GM12878 (cell line): ENCODE measurements at regions not wholly inside any gene's neighbourhood (a gene's known extent, or its start where the extent isn't known, plus 50 kb on each side); places are given as distances from the start of the nearest gene placed in this dataset.

Source experiments
- ATAC-seq: fragments of 200-7000 bp; cut with Tn5 transposase; 3 replicates; pipeline ENCODE4 v1.9.1; 2020; ENCODE audit warnings: mild to moderate bottlenecking, moderate library complexity
- BruUV-seq: library from RNA; stranded (reverse); fragments of 400-500 nt; replicated peaks from 2 replicates; lab custom pipeline; 2021; lab: Mats Ljungman, UMichigan
- CTCF ChIA-PET: fragments of 300-600 bp; sonication (Branson Sonifier 250); formaldehyde crosslinking; extraction: SDS; loops from one replicate; lab custom pipeline; 2021; ENCODE audit warnings: inconsistent platforms; lab: Yijun Ruan, JAX
- POLR2A ChIA-PET: fragments of 350-600 bp; formaldehyde crosslinking; extraction: SDS; loops from one replicate; lab custom pipeline; 2021; ENCODE audit warnings: inconsistent platforms; lab: Charles Lee
- RAD21 ChIA-PET: fragments of 300-600 bp; sonication (Branson Sonifier 250); formaldehyde crosslinking; loops from one replicate; lab custom pipeline; 2023; ENCODE audit warnings: antibody characterized with exemption; ENCODE audit not compliant: unreplicated experiment; lab: Charles Lee
- SMC1A ChIA-PET: fragments of 300-600 bp; sonication (Branson Sonifier 250); formaldehyde crosslinking; loops from one replicate; lab custom pipeline; 2023; ENCODE audit not compliant: unreplicated experiment, uncharacterized antibody; lab: Charles Lee
- DNase-seq: peaks from one replicate; pipeline ENCODE4 v3.0.0-alpha.2; 2011; ENCODE audit warnings: low read depth, low spot score
- FAIRE-seq: peaks from 3 replicates; lab custom pipeline; 2011; peaks lifted over from hg19 to GRCh38; lab: Jason Lieb, UNC
- H2AFZ ChIP-seq: 2 replicates; pipeline ENCODE4 v1.6.0; 2011; ENCODE audit warnings: low read depth, low read length, control low read depth; ENCODE audit not compliant: control insufficient read depth
- H3K27ac ChIP-seq: 2 replicates; pipeline ENCODE4 v1.5.1; 2011; ENCODE audit warnings: control low read depth; ENCODE audit not compliant: control insufficient read depth, insufficient read depth
- H3K27me3 ChIP-seq, 2 experiments: replicated peaks in 1 of 2; 2 replicates each; pipeline versions ENCODE4 v1.6.0 to v1.6.1; 2011; ENCODE audit warnings: low read length in 1 of 2; ENCODE audit not compliant: control insufficient read depth in 2 of 2, insufficient read depth in 2 of 2
- H3K36me3 ChIP-seq, 2 experiments: 2 replicates each; pipeline ENCODE4 v1.5.1; 2011; ENCODE audit warnings: low read length in 1 of 2; ENCODE audit not compliant: control insufficient read depth in 2 of 2, insufficient read depth in 2 of 2
- H3K4me1 ChIP-seq: 2 replicates; pipeline ENCODE4 v1.6.1; 2011; ENCODE audit warnings: mild to moderate bottlenecking, low read length, moderate library complexity, mixed read lengths; ENCODE audit not compliant: control insufficient read depth, insufficient read depth
- H3K4me2 ChIP-seq: 2 replicates; pipeline ENCODE4 v1.6.0; 2011; ENCODE audit warnings: control low read depth; ENCODE audit not compliant: control insufficient read depth, insufficient read depth
- H3K4me3 ChIP-seq: fragments of 200-600 bp; sonication (generic); 2 replicates; pipeline ENCODE4 v1.5.1; 2016
- H3K79me2 ChIP-seq: 2 replicates; pipeline ENCODE4 v1.6.0; 2011; ENCODE audit warnings: low read length; ENCODE audit not compliant: control insufficient read depth, insufficient read depth
- H3K9ac ChIP-seq: 2 replicates; pipeline ENCODE4 v1.8.0; 2011; ENCODE audit warnings: low read length, control low read depth, mixed read lengths; ENCODE audit not compliant: control insufficient read depth, insufficient read depth
- H3K9me3 ChIP-seq: replicated peaks from 3 replicates; pipeline ENCODE4 v1.5.1; 2011; ENCODE audit warnings: mild to moderate bottlenecking, low read length; ENCODE audit not compliant: control insufficient read depth, insufficient read depth
- H4K20me1 ChIP-seq: 2 replicates; pipeline ENCODE4 v1.6.0; 2011; ENCODE audit not compliant: control insufficient read depth, insufficient read depth
- BHLHE40 ChIP-seq, 2 experiments: fragments of 450-650 bp in 1 of 2; IDR thresholded peaks; 2 replicates each; pipeline ENCODE4 v1.6.1; 2011 to 2017; ENCODE audit warnings: low read depth in 2 of 2, borderline replicate concordance in 1 of 2, improper control_type of control experiment in 1 of 2, low read length in 1 of 2, mild to moderate bottlenecking in 1 of 2
- BMI1 ChIP-seq: fragments of 450-650 bp; IDR thresholded peaks from 2 replicates; pipeline ENCODE4 v1.6.1; 2016; ENCODE audit warnings: mild to moderate bottlenecking, moderate library complexity, borderline replicate concordance
- GATAD2B ChIP-seq: fragments of 450-650 bp; conservative IDR thresholded peaks from 2 replicates; pipeline ENCODE4 v1.6.1; 2017; ENCODE audit warnings: low read depth, mild to moderate bottlenecking, moderate library complexity
- HDAC2 ChIP-seq: fragments of 200-600 bp; sonication (generic); IDR thresholded peaks from 2 replicates; pipeline ENCODE4 v1.6.1; 2017
- HDGF ChIP-seq: fragments of 450-650 bp; IDR thresholded peaks from 2 replicates; pipeline ENCODE4 v1.6.1; 2016; ENCODE audit warnings: antibody characterized with exemption
- MEF2A ChIP-seq: IDR thresholded peaks from 2 replicates; pipeline ENCODE4 v1.6.1; 2011; ENCODE audit warnings: low read depth, mild to moderate bottlenecking, low read length, moderate library complexity; ENCODE audit not compliant: insufficient read depth
- PAX5 ChIP-seq: IDR thresholded peaks from 2 replicates; pipeline ENCODE4 v1.6.1; 2011; ENCODE audit warnings: low read depth, low read length, borderline replicate concordance
- PAX8 ChIP-seq: fragments of 450-650 bp; IDR thresholded peaks from 2 replicates; pipeline ENCODE4 v1.6.1; 2017; ENCODE audit warnings: mild to moderate bottlenecking, moderate library complexity
- POLR2A ChIP-seq: IDR thresholded peaks from 2 replicates; pipeline ENCODE4 v1.6.1; 2011; ENCODE audit warnings: low read depth, mild to moderate bottlenecking, low read length
- POLR2AphosphoS2 ChIP-seq: IDR thresholded peaks from 2 replicates; pipeline ENCODE4 v1.6.1; 2011; ENCODE audit warnings: low read depth, mild to moderate bottlenecking, low read length, improper control_type of control experiment, moderate library complexity
- RFX5 ChIP-seq: IDR thresholded peaks from 2 replicates; pipeline ENCODE4 v1.6.1; 2011; ENCODE audit warnings: low read depth, low read length, improper control_type of control experiment
- SIN3A ChIP-seq: IDR thresholded peaks from 2 replicates; pipeline ENCODE4 v1.6.1; 2012; ENCODE audit warnings: low read depth, low read length, improper control_type of control experiment
- SPI1 ChIP-seq: IDR thresholded peaks from 2 replicates; pipeline ENCODE4 v1.6.1; 2011; ENCODE audit warnings: low read depth, mild to moderate bottlenecking, low read length, moderate library complexity, borderline replicate concordance; ENCODE audit not compliant: insufficient read depth
- ZNF622 ChIP-seq: fragments of 450-650 bp; IDR thresholded peaks from 2 replicates; pipeline ENCODE4 v1.6.1; 2017; ENCODE audit warnings: mild to moderate bottlenecking, inconsistent platforms
- WGBS: methylation state at CpG from one replicate; pipeline ENCODE4 v1.1.6; 2016; ENCODE audit warnings: low lambda C conversion rate; ENCODE audit not compliant: insufficient replicate concordance, insufficient coverage; ENCODE audit errors: missing lambda C conversion rate; 5-methylcytosine and 5-hydroxymethylcytosine counted together
- in situ Hi-C: fragments of 300-500 bp; cut with MboI; formaldehyde crosslinking; loops from 9 replicates; pipeline ENCODE4 v1.14.3; 2018; ENCODE audit warnings: mixed read lengths
- intact Hi-C: fragments of 100-400 bp; cut with micrococcal nuclease; formaldehyde crosslinking; loops from one replicate; pipeline ENCODE4 v1.14.2; 2022; ENCODE audit not compliant: unreplicated experiment
- TF ChIP-seq, protein P1 (sequence below): IDR thresholded peaks from 2 replicates; pipeline ENCODE4 v1.6.1; 2012; ENCODE audit warnings: low read depth, low read length, improper control_type of control experiment
- TF ChIP-seq, protein P2 (sequence below): fragments of 150-350 bp; IDR thresholded peaks from 2 replicates; pipeline ENCODE4 v1.6.1; 2014; ENCODE audit warnings: mild to moderate bottlenecking, low read depth, low read length
- TF ChIP-seq, protein P3 (sequence below): fragments of 450-650 bp; IDR thresholded peaks from 2 replicates; pipeline ENCODE4 v1.6.1; 2017; ENCODE audit warnings: mild to moderate bottlenecking, moderate library complexity
- TF ChIP-seq, protein P4 (sequence below): IDR thresholded peaks from 2 replicates; pipeline ENCODE4 v1.6.1; 2012; ENCODE audit warnings: low read depth, low read length, improper control_type of control experiment

DNA sequence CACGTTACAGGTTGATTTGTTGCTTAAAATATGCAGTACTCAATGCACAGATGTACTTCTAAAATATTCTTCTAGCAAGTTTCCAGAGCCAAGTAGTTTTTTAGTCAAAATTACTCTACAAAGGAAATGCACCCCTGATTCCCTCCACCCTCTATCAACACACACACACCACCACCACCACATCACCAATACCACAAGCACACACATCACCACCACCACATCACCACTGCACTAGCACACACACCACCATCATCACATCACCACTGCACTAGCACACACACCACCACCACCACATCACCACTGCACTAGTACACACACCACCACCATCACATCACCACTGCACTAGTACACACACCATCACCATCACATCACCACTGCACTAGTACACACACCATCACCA is 105.2 kb upstream of the FRG1 start (continued):
- TF ChIP-seq, protein P1, sequence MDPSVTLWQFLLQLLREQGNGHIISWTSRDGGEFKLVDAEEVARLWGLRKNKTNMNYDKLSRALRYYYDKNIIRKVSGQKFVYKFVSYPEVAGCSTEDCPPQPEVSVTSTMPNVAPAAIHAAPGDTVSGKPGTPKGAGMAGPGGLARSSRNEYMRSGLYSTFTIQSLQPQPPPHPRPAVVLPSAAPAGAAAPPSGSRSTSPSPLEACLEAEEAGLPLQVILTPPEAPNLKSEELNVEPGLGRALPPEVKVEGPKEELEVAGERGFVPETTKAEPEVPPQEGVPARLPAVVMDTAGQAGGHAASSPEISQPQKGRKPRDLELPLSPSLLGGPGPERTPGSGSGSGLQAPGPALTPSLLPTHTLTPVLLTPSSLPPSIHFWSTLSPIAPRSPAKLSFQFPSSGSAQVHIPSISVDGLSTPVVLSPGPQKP, result no peak
- TF ChIP-seq PAX5, result no peak
- TF ChIP-seq HDGF, result no peak
- no peak for TF ChIP-seq BMI1
- no peak for TF ChIP-seq POLR2AphosphoS2
- TF ChIP-seq, protein P2, sequence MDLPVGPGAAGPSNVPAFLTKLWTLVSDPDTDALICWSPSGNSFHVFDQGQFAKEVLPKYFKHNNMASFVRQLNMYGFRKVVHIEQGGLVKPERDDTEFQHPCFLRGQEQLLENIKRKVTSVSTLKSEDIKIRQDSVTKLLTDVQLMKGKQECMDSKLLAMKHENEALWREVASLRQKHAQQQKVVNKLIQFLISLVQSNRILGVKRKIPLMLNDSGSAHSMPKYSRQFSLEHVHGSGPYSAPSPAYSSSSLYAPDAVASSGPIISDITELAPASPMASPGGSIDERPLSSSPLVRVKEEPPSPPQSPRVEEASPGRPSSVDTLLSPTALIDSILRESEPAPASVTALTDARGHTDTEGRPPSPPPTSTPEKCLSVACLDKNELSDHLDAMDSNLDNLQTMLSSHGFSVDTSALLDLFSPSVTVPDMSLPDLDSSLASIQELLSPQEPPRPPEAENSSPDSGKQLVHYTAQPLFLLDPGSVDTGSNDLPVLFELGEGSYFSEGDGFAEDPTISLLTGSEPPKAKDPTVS, result no peak
- TF ChIP-seq, all 136 proteins: peak for 0

DNA sequence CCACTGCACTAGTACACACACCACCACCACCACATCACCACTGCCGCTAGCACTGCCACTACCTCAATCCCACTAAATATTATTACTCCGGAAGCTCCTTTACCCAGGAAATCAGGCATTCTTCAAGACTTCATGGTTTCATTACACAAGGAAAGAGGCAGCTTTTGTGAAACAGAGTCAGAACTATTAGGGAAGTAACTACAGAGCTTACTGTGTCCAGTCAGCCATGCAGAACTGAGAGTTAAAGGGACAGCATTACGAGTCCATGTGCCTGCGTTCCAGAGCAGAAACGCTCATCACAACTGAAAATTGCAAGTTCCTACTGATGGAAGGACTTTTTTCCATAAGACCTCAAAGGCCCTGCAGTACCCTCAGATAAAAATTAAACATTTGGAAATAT is 103.2 kb upstream of the FRG1 start:
- no peak overlapping the region for H3K9ac ChIP-seq
- in situ Hi-C loops, result no loop called here
- TF ChIP-seq ZNF622, result no peak
- TF ChIP-seq HDAC2, result no peak
- TF ChIP-seq, protein P3, sequence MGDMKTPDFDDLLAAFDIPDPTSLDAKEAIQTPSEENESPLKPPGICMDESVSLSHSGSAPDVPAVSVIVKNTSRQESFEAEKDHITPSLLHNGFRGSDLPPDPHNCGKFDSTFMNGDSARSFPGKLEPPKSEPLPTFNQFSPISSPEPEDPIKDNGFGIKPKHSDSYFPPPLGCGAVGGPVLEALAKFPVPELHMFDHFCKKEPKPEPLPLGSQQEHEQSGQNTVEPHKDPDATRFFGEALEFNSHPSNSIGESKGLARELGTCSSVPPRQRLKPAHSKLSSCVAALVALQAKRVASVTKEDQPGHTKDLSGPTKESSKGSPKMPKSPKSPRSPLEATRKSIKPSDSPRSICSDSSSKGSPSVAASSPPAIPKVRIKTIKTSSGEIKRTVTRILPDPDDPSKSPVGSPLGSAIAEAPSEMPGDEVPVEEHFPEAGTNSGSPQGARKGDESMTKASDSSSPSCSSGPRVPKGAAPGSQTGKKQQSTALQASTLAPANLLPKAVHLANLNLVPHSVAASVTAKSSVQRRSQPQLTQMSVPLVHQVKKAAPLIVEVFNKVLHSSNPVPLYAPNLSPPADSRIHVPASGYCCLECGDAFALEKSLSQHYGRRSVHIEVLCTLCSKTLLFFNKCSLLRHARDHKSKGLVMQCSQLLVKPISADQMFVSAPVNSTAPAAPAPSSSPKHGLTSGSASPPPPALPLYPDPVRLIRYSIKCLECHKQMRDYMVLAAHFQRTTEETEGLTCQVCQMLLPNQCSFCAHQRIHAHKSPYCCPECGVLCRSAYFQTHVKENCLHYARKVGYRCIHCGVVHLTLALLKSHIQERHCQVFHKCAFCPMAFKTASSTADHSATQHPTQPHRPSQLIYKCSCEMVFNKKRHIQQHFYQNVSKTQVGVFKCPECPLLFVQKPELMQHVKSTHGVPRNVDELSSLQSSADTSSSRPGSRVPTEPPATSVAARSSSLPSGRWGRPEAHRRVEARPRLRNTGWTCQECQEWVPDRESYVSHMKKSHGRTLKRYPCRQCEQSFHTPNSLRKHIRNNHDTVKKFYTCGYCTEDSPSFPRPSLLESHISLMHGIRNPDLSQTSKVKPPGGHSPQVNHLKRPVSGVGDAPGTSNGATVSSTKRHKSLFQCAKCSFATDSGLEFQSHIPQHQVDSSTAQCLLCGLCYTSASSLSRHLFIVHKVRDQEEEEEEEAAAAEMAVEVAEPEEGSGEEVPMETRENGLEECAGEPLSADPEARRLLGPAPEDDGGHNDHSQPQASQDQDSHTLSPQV, result no peak
- no peak for TF ChIP-seq MEF2A
- TF ChIP-seq, protein P4, sequence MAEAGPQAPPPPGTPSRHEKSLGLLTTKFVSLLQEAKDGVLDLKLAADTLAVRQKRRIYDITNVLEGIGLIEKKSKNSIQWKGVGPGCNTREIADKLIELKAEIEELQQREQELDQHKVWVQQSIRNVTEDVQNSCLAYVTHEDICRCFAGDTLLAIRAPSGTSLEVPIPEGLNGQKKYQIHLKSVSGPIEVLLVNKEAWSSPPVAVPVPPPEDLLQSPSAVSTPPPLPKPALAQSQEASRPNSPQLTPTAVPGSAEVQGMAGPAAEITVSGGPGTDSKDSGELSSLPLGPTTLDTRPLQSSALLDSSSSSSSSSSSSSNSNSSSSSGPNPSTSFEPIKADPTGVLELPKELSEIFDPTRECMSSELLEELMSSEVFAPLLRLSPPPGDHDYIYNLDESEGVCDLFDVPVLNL, result no peak
- TF ChIP-seq POLR2A, result no peak
- no peak for TF ChIP-seq PAX8
- TF ChIP-seq RFX5, result no peak
- no peak for TF ChIP-seq BHLHE40 (IDR thresholded peaks at IDR 0.05; ENCODE audit: borderline replicate concordance in 1 of 2, low read depth in 2 of 2, low read length in 1 of 2)
- no peak for TF ChIP-seq SPI1
- TF ChIP-seq SIN3A, result no peak
- no peak for TF ChIP-seq GATAD2B

More for the DNA sequence above, 103.2 kb upstream of the FRG1 start:
- POLR2A ChIA-PET, result no interaction called here
- ATAC-seq (no peak), DNase-seq (no peak), FAIRE-seq (no peak)
- H3K27ac ChIP-seq, result no peak overlapping the region
- no peaks in the 10 kb centered on the region for H3K27me3 ChIP-seq
- H3K4me3 ChIP-seq, result no peak overlapping the region
- H3K4me1 ChIP-seq, result no peaks in the 10 kb centered on the region
- no peaks in the 10 kb centered on the region for H3K36me3 ChIP-seq
- no TSS peak for BruUV-seq
- no peaks in the 10 kb centered on the region for H4K20me1 ChIP-seq
- WGBS, result 62% methylated on average over 5 of the region's 5 CpGs
- intact Hi-C loops, result no loop called here
- H2AFZ ChIP-seq, result no peak overlapping the region
- no peak overlapping the region for H3K4me2 ChIP-seq
- RAD21 ChIA-PET, result no interaction called here
- SMC1A ChIA-PET, result no interaction called here
- H3K79me2 ChIP-seq, result no peaks in the 10 kb centered on the region
- CTCF ChIA-PET, result no interaction called here
- no peaks in the 10 kb centered on the region for H3K9me3 ChIP-seq
